Kidney glomerular epithelial cell (primary cell): ENCODE measurements at regions not wholly inside any gene's neighbourhood (a gene's known extent, or its start where the extent isn't known, plus 50 kb on each side); places are given as distances from the start of the nearest gene placed in this dataset.
A peak's percentile ranks its signal among the peaks of the same experiment; 100 is the strongest.

Source experiments
- DNase-seq: peaks from one replicate; lab custom pipeline; 2025; lab: John Stamatoyannopoulos, UW

DNA sequence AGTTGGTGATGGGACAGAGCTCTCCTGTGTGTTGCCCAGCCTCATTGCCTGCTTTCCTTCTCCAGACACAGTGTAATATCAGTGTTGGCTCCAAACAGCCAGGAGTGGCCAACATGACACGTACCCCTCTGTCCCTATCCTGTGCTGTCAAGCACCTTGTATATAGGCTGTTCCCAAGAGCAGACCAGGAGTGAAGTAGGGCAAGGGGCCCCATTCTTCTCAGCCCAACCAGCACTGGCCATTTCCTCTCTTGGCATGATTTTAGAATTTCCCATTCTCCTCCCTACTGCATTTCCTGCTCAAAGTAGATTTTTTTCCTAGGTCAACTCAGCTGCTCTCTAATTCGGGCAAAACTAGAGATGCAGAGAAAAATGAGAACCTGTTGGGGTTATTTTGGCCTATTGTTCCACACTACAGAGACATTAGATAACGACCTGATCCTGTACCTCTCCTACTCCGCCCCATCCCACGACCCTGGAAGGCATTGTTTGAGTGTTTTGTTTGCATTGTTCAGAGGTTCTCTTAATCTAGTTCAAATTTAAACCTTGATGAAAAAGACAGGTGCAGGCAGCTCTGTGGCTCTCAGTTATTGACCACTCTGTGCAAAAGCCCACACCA, 95.6 kb downstream of the RASSF10 start:
- DNase-seq: no peak

DNA sequence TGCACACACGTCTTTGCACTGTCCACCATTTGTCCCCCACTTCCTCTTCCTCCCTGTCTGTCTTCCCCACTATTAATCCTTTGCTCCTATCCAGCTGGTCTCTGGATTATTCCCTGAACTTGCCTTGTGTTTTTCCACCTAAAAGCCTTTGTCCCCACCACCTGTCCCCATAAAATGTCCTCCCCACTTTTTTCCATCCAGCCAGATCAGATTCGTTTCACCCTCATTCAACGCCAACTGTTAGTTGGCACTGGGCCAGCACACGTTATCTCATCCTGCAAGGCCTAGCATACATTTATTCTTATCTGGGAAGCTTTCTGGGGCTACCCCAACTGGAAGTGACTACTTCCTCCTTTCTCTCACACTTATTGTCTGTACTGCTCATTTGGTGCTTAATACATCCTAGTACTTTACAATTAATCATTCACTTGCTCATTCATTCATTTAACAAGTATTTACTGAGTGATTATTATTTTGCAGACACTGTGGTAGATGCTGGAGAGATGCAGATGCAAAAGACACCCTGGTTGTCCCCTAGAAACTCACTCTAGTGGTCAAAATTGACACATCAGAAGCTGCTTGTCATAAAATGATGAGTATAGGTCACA, 96.2 kb downstream of the RASSF10 start:
- DNase-seq: no peak

- no peak for DNase-seq
Observed at GRCh38 chr11:13107544-13108044, 98.5 kb downstream of the RASSF10 start.

- DNase-seq: no peak
Observed at GRCh38 chr11:13108416-13108815, 99.3 kb downstream of the RASSF10 start.

DNA sequence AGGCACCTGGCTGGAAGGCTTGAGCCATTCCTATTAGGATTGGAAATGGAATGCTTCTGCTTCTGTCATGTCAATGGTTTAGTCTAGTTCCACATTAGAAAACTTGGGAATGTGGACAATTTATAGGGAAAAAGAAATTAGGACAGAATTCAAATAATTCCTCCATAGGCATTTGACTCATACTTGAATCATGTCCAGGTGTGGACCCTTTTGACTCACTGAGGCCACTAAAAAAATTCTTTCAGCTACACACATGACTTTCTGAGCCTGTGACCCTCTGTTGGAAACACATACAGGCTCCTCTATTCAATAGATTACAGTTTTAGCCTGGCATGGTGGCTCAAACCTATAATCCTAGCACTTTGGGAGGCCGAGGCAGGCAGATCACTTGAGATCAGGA, 100.5 kb downstream of the RASSF10 start:
- no peak for DNase-seq

GRCh38 chr11:13110145-13110544, 101.0 kb downstream of the RASSF10 start:
- DNase-seq: no peak

DNA sequence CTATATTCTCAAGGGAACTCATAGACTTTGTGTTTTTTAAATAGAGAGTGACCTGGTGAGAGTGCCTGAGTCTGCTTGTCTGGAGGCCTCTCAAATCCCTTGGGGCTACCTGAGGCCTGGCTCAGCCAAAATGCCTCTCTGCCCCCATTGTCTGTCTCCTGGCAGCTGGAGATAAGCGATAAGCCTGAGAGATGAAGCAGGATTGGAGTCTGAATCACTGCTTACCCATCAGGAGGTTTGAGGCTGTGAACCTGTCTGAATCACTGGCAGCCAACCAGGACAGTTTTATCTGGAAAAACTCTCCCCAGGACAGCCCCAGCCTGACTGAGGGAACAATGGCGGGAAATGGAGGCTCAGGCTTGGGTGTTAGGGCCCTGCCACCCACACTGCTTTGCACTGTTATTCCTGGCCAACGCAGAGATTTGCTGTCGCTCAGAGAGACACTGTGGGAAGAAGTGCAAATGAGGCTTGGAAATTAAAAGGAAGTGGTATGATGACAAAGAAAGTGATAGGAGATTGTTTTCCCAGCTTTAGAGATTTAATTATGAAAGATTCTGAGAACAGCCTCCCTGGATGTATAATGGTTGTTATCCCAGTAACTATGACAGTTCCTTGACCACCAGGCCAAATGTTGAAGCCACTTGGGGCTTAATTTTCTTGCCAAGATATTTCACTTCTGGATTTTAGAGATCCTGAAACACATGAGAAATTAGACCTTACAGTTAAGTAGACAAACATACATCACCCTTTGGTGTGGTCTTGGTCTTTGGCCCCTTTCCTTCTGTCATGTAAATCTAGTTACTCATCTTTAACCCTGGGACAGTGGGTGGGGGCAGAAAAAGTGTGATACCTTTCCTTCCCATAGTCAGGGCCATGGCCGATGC, 102.1 kb downstream of the RASSF10 start:
- DNase-seq: peak; percentile 77

DNA sequence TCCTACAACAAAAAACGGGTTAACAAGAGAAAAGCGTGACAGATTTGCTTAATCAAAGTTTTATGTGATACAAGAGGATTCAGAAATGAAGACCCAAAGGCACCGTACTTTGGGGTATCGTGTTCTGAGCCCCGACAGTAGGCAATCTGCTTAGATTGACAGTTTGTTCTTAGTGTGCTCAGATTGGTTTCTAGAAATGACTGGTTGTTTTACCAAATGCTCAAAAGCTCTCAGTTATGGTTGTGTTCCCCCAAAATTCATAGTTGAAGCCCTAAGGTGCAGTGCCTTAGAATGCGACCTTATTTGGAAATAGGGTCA, 102.7 kb downstream of the RASSF10 start:
- no peak for DNase-seq

- DNase-seq: no peak
Observed at GRCh38 chr11:13114566-13115379, 105.7 kb downstream of the RASSF10 start.

DNA sequence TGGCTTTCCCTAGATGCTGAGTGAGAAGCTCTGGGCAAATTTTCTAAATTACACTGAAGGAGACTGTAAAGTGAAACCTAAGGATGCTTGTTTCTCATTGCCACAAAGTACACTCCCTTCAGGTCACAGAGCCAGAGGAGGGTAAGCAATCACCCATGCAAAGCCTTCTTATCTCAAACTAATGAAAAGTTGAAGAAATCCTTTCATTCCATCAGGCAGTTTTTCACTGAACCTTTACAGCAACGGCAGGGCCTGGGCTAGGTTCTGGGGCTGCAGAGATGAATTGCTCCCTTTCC, 106.2 kb downstream of the RASSF10 start:
- no peak for DNase-seq

GRCh38 chr11:13116491-13116890, 107.4 kb downstream of the RASSF10 start:
- DNase-seq: no peak

DNA sequence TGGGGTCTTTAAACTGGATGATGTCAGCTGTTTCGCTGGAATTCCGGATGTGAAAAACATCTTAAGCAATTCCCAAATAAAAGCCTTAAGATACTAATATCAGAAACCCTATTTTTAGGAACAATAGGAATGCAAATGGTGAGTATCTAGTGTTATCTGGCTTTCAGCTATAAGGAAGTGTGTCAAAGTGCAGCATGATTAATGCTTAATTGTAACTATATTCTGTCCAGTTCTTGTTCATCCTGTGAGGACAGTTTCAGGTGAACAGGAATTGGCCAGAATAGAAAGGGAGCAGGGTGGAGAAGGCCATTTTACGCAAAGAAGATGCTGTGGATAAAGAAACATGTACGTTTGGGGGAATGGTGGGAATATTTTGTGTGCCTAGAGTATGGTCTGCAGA, 108.2 kb downstream of the RASSF10 start:
- DNase-seq: no peak

- DNase-seq: peak; percentile 100
Observed at GRCh38 chr11:13118194-13118593, 109.1 kb downstream of the RASSF10 start.

- DNase-seq: no peak
Observed at GRCh38 chr11:13118650-13119049, 109.5 kb downstream of the RASSF10 start.

- no peak for DNase-seq
Observed at GRCh38 chr11:13119361-13119760, 110.2 kb downstream of the RASSF10 start.

- peak; percentile 72 for DNase-seq
Observed at GRCh38 chr11:13119941-13120520, 110.9 kb downstream of the RASSF10 start.

DNA sequence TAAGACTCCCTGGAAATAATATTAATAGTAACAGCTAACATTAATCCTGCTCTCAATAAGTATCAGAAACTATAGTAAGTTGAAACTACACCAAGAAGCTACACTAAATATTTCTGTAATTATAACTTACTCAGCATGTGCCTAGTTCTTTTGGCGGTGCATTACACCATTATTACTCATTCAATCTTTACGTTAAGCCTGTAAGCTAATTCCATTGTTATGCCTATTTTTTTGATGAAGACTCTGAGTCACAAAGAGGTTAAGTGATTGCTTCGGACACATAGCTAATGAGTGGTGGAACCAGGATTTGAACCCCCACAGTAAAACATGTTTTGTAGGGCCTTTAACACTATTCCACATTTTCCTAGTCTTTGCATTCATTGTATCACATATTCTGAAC, 111.6 kb downstream of the RASSF10 start:
- peak; percentile 39 for DNase-seq

DNA sequence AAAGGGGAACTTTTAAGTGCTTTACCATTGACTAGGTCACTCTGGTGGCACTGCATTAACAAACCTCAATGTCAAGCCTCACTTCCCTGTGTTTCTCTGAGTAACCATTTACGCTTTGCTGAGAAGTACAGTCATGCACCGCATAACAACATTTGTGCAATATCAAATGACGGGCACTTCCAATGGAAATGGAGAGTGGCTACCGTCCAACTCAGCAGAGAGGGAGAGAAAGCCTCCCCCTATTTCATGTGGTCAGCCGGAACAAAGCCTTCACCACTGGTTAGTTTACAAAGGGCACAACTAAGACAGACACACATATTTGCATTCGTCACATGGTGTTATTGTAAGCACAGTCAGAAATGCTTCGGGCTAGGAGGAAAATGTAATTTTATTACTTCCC, 117.3 kb downstream of the RASSF10 start:
- peak; percentile 97 for DNase-seq

DNA sequence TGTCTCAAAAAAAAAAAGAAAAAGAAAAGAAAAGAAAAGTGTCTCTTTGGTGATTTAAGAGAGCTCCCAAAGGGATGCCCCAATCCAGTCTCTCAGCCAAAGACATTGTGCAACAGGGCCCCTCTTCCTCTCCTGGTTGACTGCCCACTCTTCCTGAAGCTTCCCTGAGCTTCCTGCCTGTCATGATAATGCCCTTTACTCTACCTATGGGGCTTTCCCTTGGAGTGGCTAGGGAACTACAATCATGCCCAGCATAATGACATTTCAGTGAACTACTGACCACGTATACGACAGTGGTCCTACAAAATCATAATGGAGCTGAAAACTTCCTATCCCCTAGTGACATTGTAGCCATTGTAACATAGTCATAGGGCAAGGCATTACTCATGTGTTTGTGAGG, 118.0 kb downstream of the RASSF10 start:
- DNase-seq: peak; percentile 7

- DNase-seq: peak; percentile 53
Observed at GRCh38 chr11:13128354-13128753, 119.2 kb downstream of the RASSF10 start.

- DNase-seq: no peak
Observed at GRCh38 chr11:13134066-13134465, 125.0 kb downstream of the RASSF10 start.

DNA sequence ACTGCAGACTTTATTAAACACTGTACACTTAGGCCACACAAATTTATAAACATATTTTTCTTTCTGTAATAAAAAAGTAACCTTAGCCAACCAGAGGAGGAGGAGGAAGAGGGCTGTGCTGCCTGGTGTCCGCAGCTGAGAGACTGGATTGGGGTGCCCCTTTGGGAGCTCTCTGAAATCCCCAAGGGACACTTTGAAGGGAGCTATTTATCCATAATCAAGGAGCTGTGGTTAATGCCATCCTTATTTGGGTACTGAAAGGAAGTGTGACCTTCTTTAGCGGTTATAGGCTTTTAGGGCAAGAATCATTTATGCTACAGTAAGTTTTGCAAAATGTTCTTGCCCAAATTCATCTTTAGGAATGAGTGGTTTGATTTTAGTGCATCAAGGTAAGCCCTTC, 125.8 kb downstream of the RASSF10 start:
- DNase-seq: no peak
